BLaER1 treated with 17β-estradiol and CSF1 and Interleukin-3, amounts not matched to agents 10 nM and 100 nM (cell line): ENCODE measurements at regions not wholly inside any gene's neighbourhood (a gene's known extent, or its start where the extent isn't known, plus 50 kb on each side); places are given as distances from the start of the nearest gene placed in this dataset.
"Not testable (repeated sequence)": the region's sequence is repeated elsewhere in the genome, so short reads cannot be mapped to it uniquely, and the experiment has no call there.

ENCODE experiments used
- H3K27ac ChIP-seq, 11 experiments: shearing (Covaris generic); formaldehyde crosslinking; 2 replicates each; pipeline ENCODE4 v1.8.1; 2022
- H3K27me3 ChIP-seq, 11 experiments: shearing (Covaris generic); formaldehyde crosslinking; 2 replicates each; pipeline ENCODE4 v1.8.1; 2022
- H3K36me3 ChIP-seq, 11 experiments: shearing (Covaris generic); formaldehyde crosslinking; 2 replicates each; pipeline ENCODE4 v1.8.1; 2022
- H3K4me1 ChIP-seq, 10 experiments: shearing (Covaris generic); formaldehyde crosslinking; 2 replicates each; pipeline ENCODE4 v1.8.1; 2022
- H3K4me2 ChIP-seq, 11 experiments: shearing (Covaris generic); formaldehyde crosslinking; 2 replicates each; pipeline ENCODE4 v1.8.1; 2022
- H3K4me3 ChIP-seq, 10 experiments: shearing (Covaris generic); formaldehyde crosslinking; 2 replicates each; pipeline ENCODE4 v1.8.1; 2022
- H3K9ac ChIP-seq, 11 experiments: shearing (Covaris generic); formaldehyde crosslinking; 2 replicates each; pipeline ENCODE4 v1.8.1; 2022
- H3K9me3 ChIP-seq, 11 experiments: shearing (Covaris generic); formaldehyde crosslinking; replicated peaks in 1 of 11; 2 replicates each; pipeline ENCODE4 v1.8.1; 2022
- H4K20me1 ChIP-seq, 11 experiments: shearing (Covaris generic); formaldehyde crosslinking; 2 replicates each; pipeline ENCODE4 v1.8.1; 2022
- Cebpa-rat ChIP-seq, 11 experiments: shearing (Covaris generic); IDR thresholded peaks; 2 replicates each; pipeline ENCODE4 v1.8.1; 2022

GRCh38 chr6:114952229-114952628 lies 609.4 kb upstream of the HS3ST5 start:
- H3K9ac ChIP-seq: no peak overlapping the region
- no peaks in the 10 kb centered on the region for H3K27me3 ChIP-seq
- no peaks in the 10 kb centered on the region for H4K20me1 ChIP-seq
- H3K9me3 ChIP-seq: no peaks in the 10 kb centered on the region
- H3K36me3 ChIP-seq: no peaks in the 10 kb centered on the region
- H3K4me1 ChIP-seq: no peaks in the 10 kb centered on the region
- H3K4me3 ChIP-seq: no peak overlapping the region
- no peak overlapping the region for H3K27ac ChIP-seq
- H3K4me2 ChIP-seq: no peak overlapping the region
- no peak for TF ChIP-seq Cebpa-rat (IDR thresholded peaks at IDR 0.05)

DNA sequence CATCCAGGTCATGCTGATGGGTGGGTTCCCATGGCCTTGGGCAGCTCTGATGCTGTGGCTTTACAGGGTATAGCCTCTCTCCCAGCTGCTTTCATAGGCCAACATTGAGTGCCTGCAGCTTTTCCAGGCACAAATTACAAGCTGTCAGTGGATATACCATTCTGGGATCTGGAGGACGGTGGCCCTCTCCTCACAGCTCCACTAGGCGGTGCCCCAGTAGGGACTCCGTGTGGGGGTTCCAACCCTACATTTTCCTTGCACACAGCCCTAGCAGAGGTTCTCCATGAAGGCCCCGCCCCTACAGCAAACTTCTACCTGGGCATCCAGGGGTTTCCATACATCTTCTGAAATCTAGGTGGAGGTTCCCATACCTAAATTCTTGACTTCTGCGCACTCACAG lies 602.6 kb upstream of the HS3ST5 start:
- Histone ChIP-seq H3K4me3 (no peak overlapping the region), H3K27me3 (no peaks in the 10 kb centered on the region), H3K9ac (no peak overlapping the region), H3K4me1 (no peaks in the 10 kb centered on the region), H3K9me3 (peaks cover 0 to 13% (median 0%) of the 10 kb centered on the region in 11 experiments; a peak in 4 of 22 replicates), H3K4me2 (no peak overlapping the region), H3K27ac (no peak overlapping the region), H4K20me1 (no peaks in the 10 kb centered on the region), H3K36me3 (no peaks in the 10 kb centered on the region)
- TF ChIP-seq Cebpa-rat (IDR thresholded peaks at IDR 0.05): no peak

DNA sequence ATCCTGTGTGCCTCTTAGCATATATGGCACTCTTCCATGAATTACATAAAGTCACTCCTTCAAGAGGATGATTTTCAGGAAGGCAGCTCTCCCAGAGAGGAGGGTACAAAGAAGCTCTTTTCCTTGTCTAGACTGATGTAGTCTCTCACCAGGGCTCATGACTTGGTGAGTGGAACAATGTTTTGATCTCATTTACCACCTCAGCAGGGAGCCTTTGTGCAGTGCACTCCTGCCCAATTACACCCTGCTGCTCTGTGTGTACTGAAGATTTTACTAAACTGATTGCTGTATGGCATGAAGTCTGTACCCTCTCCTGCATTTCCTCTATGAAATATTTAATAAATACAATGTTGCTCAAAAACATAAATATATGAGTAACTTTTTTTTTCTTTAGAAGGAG lies 598.3 kb upstream of the HS3ST5 start:
- Histone ChIP-seq H3K27ac (no peak overlapping the region), H3K4me3 (no peak overlapping the region), H3K4me2 (no peak overlapping the region), H4K20me1 (no peaks in the 10 kb centered on the region), H3K9me3 (peaks cover 0 to 7% (median 0%) of the 10 kb centered on the region in 11 experiments; a peak in 3 of 22 replicates), H3K36me3 (no peaks in the 10 kb centered on the region), H3K4me1 (no peaks in the 10 kb centered on the region), H3K9ac (no peak overlapping the region), H3K27me3 (no peaks in the 10 kb centered on the region)
- TF ChIP-seq Cebpa-rat (IDR thresholded peaks at IDR 0.05): no peak

GRCh38 chr6:114940181-114940580 lies 597.4 kb upstream of the HS3ST5 start:
- Histone ChIP-seq H3K4me1 (no peaks in the 10 kb centered on the region), H3K4me3 (no peak overlapping the region), H4K20me1 (no peaks in the 10 kb centered on the region), H3K36me3 (no peaks in the 10 kb centered on the region), H3K27me3 (no peaks in the 10 kb centered on the region), H3K4me2 (no peak overlapping the region), H3K9ac (no peak overlapping the region), H3K27ac (no peak overlapping the region), H3K9me3 (no peaks in the 10 kb centered on the region)
- TF ChIP-seq Cebpa-rat (IDR thresholded peaks at IDR 0.05): no peak

DNA sequence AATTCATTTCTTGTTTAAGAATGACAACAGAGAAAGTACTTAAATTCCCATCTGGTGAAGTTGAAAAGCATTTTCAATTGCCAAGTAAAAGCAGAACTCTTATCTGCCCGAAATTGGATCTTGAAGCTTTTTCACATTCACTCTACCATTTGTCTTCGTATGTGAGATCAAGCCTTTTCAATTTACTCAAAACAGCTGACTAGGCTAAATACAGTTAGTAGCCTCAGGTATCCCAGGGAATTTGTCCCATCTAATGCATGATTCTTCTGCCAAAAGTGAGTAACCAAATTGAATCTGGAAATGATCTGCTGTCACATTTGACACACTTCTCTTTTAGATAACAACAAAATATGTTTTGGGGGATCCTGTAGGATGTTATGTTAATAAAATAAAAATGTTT lies 596.8 kb upstream of the HS3ST5 start:
- H3K27ac ChIP-seq: no peak overlapping the region
- H3K9me3 ChIP-seq: no peaks in the 10 kb centered on the region
- H4K20me1 ChIP-seq: no peaks in the 10 kb centered on the region
- no peaks in the 10 kb centered on the region for H3K4me1 ChIP-seq
- no peak overlapping the region for H3K4me2 ChIP-seq
- TF ChIP-seq Cebpa-rat (IDR thresholded peaks at IDR 0.05): no peak
- H3K27me3 ChIP-seq: no peaks in the 10 kb centered on the region
- H3K9ac ChIP-seq: no peak overlapping the region
- H3K36me3 ChIP-seq: no peaks in the 10 kb centered on the region
- H3K4me3 ChIP-seq: no peak overlapping the region

GRCh38 chr6:114936080-114936479 lies 593.3 kb upstream of the HS3ST5 start:
- no peak overlapping the region for H3K4me3 ChIP-seq
- no peak overlapping the region for H3K9ac ChIP-seq
- H3K36me3 ChIP-seq: no peaks in the 10 kb centered on the region
- H3K4me2 ChIP-seq: no peak overlapping the region
- no peaks in the 10 kb centered on the region for H3K27me3 ChIP-seq
- no peak overlapping the region for H3K27ac ChIP-seq
- H3K9me3 ChIP-seq: no peaks in the 10 kb centered on the region
- no peak for TF ChIP-seq Cebpa-rat (IDR thresholded peaks at IDR 0.05)
- H3K4me1 ChIP-seq: no peaks in the 10 kb centered on the region
- no peaks in the 10 kb centered on the region for H4K20me1 ChIP-seq

GRCh38 chr6:114934079-114934478 lies 591.3 kb upstream of the HS3ST5 start:
- no peaks in the 10 kb centered on the region for H3K9me3 ChIP-seq
- no peaks in the 10 kb centered on the region for H3K4me1 ChIP-seq
- H3K4me2 ChIP-seq: no peak overlapping the region
- no peaks in the 10 kb centered on the region for H3K27me3 ChIP-seq
- H3K27ac ChIP-seq: no peak overlapping the region
- no peaks in the 10 kb centered on the region for H4K20me1 ChIP-seq
- TF ChIP-seq Cebpa-rat (IDR thresholded peaks at IDR 0.05): no peak
- no peak overlapping the region for H3K9ac ChIP-seq
- no peak overlapping the region for H3K4me3 ChIP-seq
- H3K36me3 ChIP-seq: no peaks in the 10 kb centered on the region

DNA sequence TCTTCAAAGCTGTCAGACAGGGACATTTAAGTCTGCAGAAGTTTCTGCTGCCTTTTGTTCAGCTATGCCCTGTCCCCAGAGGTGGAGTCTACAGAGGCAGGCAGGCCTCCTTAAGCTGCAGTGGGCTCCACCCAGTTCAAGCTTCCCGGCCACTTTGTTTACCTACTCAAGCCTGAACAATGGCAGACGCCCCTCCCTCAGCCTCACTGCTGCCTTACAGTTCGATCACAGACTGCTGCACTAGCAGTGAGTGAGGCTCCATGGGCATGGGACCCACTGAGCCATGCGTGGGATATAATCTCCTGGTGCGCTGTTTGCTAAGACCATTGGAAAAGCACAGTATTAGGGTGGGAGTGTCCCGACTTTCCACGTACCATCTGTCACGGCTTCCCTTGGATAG lies 585.9 kb upstream of the HS3ST5 start:
- H3K9ac ChIP-seq, H4K20me1 ChIP-seq, H3K27me3 ChIP-seq, H3K27ac ChIP-seq, H3K4me1 ChIP-seq, H3K9me3 ChIP-seq, H3K4me3 ChIP-seq, H3K36me3 ChIP-seq, H3K4me2 ChIP-seq: not testable (repeated sequence)

DNA sequence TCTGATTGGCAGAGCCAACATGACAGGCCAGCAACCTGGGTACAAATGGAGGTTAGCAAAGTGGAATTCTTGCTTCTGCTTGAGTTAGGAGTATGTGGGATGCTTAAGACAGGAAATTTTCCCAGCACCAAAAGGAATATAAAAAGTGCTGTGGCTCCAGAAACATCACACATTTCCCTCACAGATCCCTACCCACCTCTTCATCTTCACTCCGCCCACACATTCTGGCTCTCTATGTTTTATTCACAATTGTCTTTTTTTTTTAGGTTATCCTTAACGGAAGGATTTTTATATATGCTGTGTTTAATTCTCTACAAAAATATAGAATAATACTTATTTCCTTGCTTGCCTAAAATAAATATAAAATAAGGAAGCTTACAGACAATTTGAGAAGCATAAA lies 563.3 kb upstream of the HS3ST5 start:
- Histone ChIP-seq H3K4me2 (no peak overlapping the region), H3K4me3 (no peak overlapping the region), H3K27ac (no peak overlapping the region), H3K36me3 (no peaks in the 10 kb centered on the region), H4K20me1 (no peaks in the 10 kb centered on the region), H3K9ac (no peak overlapping the region), H3K4me1 (no peaks in the 10 kb centered on the region), H3K9me3 (no peaks in the 10 kb centered on the region), H3K27me3 (no peaks in the 10 kb centered on the region)
- no peak for TF ChIP-seq Cebpa-rat (IDR thresholded peaks at IDR 0.05)

- Histone ChIP-seq H3K4me2 (no peak overlapping the region), H3K27me3 (no peaks in the 10 kb centered on the region), H3K36me3 (no peaks in the 10 kb centered on the region), H3K9me3 (peaks cover 8 to 16% (median 13%) of the 10 kb centered on the region in 11 experiments; a peak in 17 of 22 replicates), H3K4me3 (no peak overlapping the region), H3K4me1 (no peaks in the 10 kb centered on the region), H3K9ac (no peak overlapping the region), H4K20me1 (no peaks in the 10 kb centered on the region), H3K27ac (no peak overlapping the region)
- no peak for TF ChIP-seq Cebpa-rat (IDR thresholded peaks at IDR 0.05)
These were observed 554.7 kb upstream of the HS3ST5 start for GRCh38 chr6:114897536-114897935.

DNA sequence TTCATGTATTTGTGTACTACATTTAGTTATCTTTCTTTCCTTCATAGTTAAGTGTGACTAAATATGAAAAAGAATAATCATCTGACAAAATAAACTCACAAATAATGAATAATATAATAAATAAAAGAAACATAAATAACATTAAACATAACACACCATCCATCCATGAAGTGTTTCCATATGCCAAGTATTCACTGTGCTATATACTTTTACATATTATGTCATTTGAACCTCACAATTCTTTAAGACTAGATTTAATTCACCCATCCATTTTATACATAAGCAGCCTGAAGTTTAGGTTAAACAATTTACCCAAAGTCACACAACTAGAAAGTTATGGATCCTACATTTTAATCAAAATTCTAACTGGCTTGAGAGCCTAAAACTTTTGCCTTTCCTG lies 549.4 kb upstream of the HS3ST5 start:
- Histone ChIP-seq H3K9me3 (no peaks in the 10 kb centered on the region), H3K27me3 (no peaks in the 10 kb centered on the region), H3K36me3 (no peaks in the 10 kb centered on the region), H3K4me2 (no peak overlapping the region), H3K4me1 (no peaks in the 10 kb centered on the region), H3K27ac (no peak overlapping the region), H4K20me1 (no peaks in the 10 kb centered on the region), H3K9ac (no peak overlapping the region), H3K4me3 (no peak overlapping the region)
- TF ChIP-seq Cebpa-rat (IDR thresholded peaks at IDR 0.05): no peak
